Activated CD4-positive, alpha-beta T cell treated with anti-CD3 and anti-CD28 coated beads for 1 hour (primary cell): ENCODE measurements at regions not wholly inside any gene's neighbourhood (a gene's known extent, or its start where the extent isn't known, plus 50 kb on each side); places are given as distances from the start of the nearest gene placed in this dataset.
"Not testable (repeated sequence)": the region's sequence is repeated elsewhere in the genome, so short reads cannot be mapped to it uniquely, and the experiment has no call there.

Experiments used
- DNase-seq: peaks from one replicate; pipeline ENCODE4 v3.0.0-alpha.2; 2020

GRCh38 chr10:44749151-44749550 lies 162.0 kb upstream of the TMEM72 start:
- DNase-seq = no peak

GRCh38 chr10:44752451-44753441 lies 158.4 kb upstream of the TMEM72 start:
- DNase-seq = no peak

GRCh38 chr10:44754355-44754754 lies 156.8 kb upstream of the TMEM72 start:
- not testable (repeated sequence) for DNase-seq

GRCh38 chr10:44755481-44755880 lies 155.7 kb upstream of the TMEM72 start:
- DNase-seq = no peak

- no peak for DNase-seq
Observed at GRCh38 chr10:44756216-44756615, 154.9 kb upstream of the TMEM72 start.

GRCh38 chr10:44757551-44758205 lies 153.5 kb upstream of the TMEM72 start:
- no peak for DNase-seq

GRCh38 chr10:44759122-44759521 lies 152.0 kb upstream of the TMEM72 start:
- DNase-seq = no peak

GRCh38 chr10:44760513-44760912 lies 150.6 kb upstream of the TMEM72 start:
- DNase-seq = no peak

GRCh38 chr10:44761076-44761475 lies 150.1 kb upstream of the TMEM72 start:
- DNase-seq = no peak

- no peak for DNase-seq
Observed at GRCh38 chr10:44763331-44763730, 147.8 kb upstream of the TMEM72 start.

- no peak for DNase-seq
Observed at GRCh38 chr10:44765299-44765698, 145.8 kb upstream of the TMEM72 start.

GRCh38 chr10:44766631-44767030 lies 144.5 kb upstream of the TMEM72 start:
- DNase-seq = no peak

- DNase-seq = no peak
Observed at GRCh38 chr10:44769450-44769849, 141.7 kb upstream of the TMEM72 start.

- DNase-seq = no peak
Observed at GRCh38 chr10:44771233-44771995, 139.7 kb upstream of the TMEM72 start.

GRCh38 chr10:44773565-44773964 lies 137.6 kb upstream of the TMEM72 start:
- DNase-seq = no peak

- no peak for DNase-seq
Observed at GRCh38 chr10:44774676-44775401, 136.3 kb upstream of the TMEM72 start.

GRCh38 chr10:44775402-44775741 lies 135.8 kb upstream of the TMEM72 start:
- DNase-seq = no peak

- DNase-seq = no peak
Observed at GRCh38 chr10:44776181-44776580, 135.0 kb upstream of the TMEM72 start.

- DNase-seq = no peak
Observed at GRCh38 chr10:44779511-44779910, 131.6 kb upstream of the TMEM72 start.

GRCh38 chr10:44780426-44780825 lies 130.7 kb upstream of the TMEM72 start:
- no peak for DNase-seq

- no peak for DNase-seq
Observed at GRCh38 chr10:44781131-44781530, 130.0 kb upstream of the TMEM72 start.

GRCh38 chr10:44786286-44786850 lies 124.8 kb upstream of the TMEM72 start:
- no peak for DNase-seq
